Epithelial cell of prostate (primary cell): ENCODE measurements at regions not wholly inside any gene's neighbourhood (a gene's known extent, or its start where the extent isn't known, plus 50 kb on each side); places are given as distances from the start of the nearest gene placed in this dataset.
"Not testable (repeated sequence)": the region's sequence is repeated elsewhere in the genome, so short reads cannot be mapped to it uniquely, and the experiment has no call there.

Experiments
- DNase-seq: peaks from one replicate; pipeline ENCODE4 v3.0.0-alpha.2; 2011; ENCODE audit warnings: low read depth, low spot score
- H3K27ac ChIP-seq: fragments of 450-650 bp; 2 replicates; pipeline ENCODE4 v1.5.1; 2017; ENCODE audit warnings: mild to moderate bottlenecking

- DNase-seq, result no peak
- no peak overlapping the region for H3K27ac ChIP-seq
Observed at GRCh38 chr6:68247782-68248181, 387.3 kb upstream of the ADGRB3 start.

- no peak overlapping the region for H3K27ac ChIP-seq
- DNase-seq, result no peak
Observed at GRCh38 chr6:68240726-68241125, 394.4 kb upstream of the ADGRB3 start.

GRCh38 chr6:68239034-68239433, 396.0 kb upstream of the ADGRB3 start:
- H3K27ac ChIP-seq, result peak overlapping the region; percentile 19
- no peak for DNase-seq

- H3K27ac ChIP-seq, result peak overlapping the region; percentile 19
- peak; percentile 18 for DNase-seq
Observed at GRCh38 chr6:68238097-68238601, 396.9 kb upstream of the ADGRB3 start.

- DNase-seq, result no peak
- H3K27ac ChIP-seq, result no peak overlapping the region
Observed at GRCh38 chr6:68237205-68237604, 397.9 kb upstream of the ADGRB3 start.

- H3K27ac ChIP-seq, result no peak overlapping the region
- DNase-seq, result no peak
Observed at GRCh38 chr6:68235326-68235784, 399.7 kb upstream of the ADGRB3 start.

- DNase-seq, result peak; percentile 0
- no peak overlapping the region for H3K27ac ChIP-seq
Observed at GRCh38 chr6:68233623-68234022, 401.5 kb upstream of the ADGRB3 start.

GRCh38 chr6:68229566-68229965, 405.5 kb upstream of the ADGRB3 start:
- DNase-seq, result no peak
- no peak overlapping the region for H3K27ac ChIP-seq

GRCh38 chr6:68226460-68226859, 408.6 kb upstream of the ADGRB3 start:
- DNase-seq, result no peak
- no peak overlapping the region for H3K27ac ChIP-seq

- no peak for DNase-seq
- H3K27ac ChIP-seq, result no peak overlapping the region
Observed at GRCh38 chr6:68225729-68226128, 409.4 kb upstream of the ADGRB3 start.

- no peak for DNase-seq
- no peak overlapping the region for H3K27ac ChIP-seq
Observed at GRCh38 chr6:68211242-68211795, 423.8 kb upstream of the ADGRB3 start.

GRCh38 chr6:68207612-68208011, 427.5 kb upstream of the ADGRB3 start:
- H3K27ac ChIP-seq, DNase-seq: not testable (repeated sequence)

- no peak overlapping the region for H3K27ac ChIP-seq
- DNase-seq, result no peak
Observed at GRCh38 chr6:68200929-68201328, 434.2 kb upstream of the ADGRB3 start.

GRCh38 chr6:68197356-68197755, 437.7 kb upstream of the ADGRB3 start:
- no peak overlapping the region for H3K27ac ChIP-seq
- DNase-seq, result no peak

GRCh38 chr6:68196645-68197044, 438.4 kb upstream of the ADGRB3 start:
- no peak for DNase-seq
- no peak overlapping the region for H3K27ac ChIP-seq

GRCh38 chr6:68195753-68196152, 439.3 kb upstream of the ADGRB3 start:
- H3K27ac ChIP-seq, DNase-seq: not testable (repeated sequence)

GRCh38 chr6:68194846-68195478, 440.1 kb upstream of the ADGRB3 start:
- no peak for DNase-seq
- H3K27ac ChIP-seq, result no peak overlapping the region

- DNase-seq, result no peak
- no peak overlapping the region for H3K27ac ChIP-seq
Observed at GRCh38 chr6:68192988-68193387, 442.1 kb upstream of the ADGRB3 start.

GRCh38 chr6:68189217-68189815, 445.8 kb upstream of the ADGRB3 start:
- no peak for DNase-seq
- H3K27ac ChIP-seq, result no peak overlapping the region

GRCh38 chr6:68186870-68187269, 448.2 kb upstream of the ADGRB3 start:
- H3K27ac ChIP-seq, result no peak overlapping the region
- DNase-seq, result no peak

GRCh38 chr6:68182386-68182785, 452.7 kb upstream of the ADGRB3 start:
- no peak overlapping the region for H3K27ac ChIP-seq
- no peak for DNase-seq

- not testable (repeated sequence) for DNase-seq, H3K27ac ChIP-seq
Observed at GRCh38 chr6:68181027-68181426, 454.1 kb upstream of the ADGRB3 start.
